HUES6 (cell line): ENCODE measurements at regions not wholly inside any gene's neighbourhood (a gene's known extent, or its start where the extent isn't known, plus 50 kb on each side); places are given as distances from the start of the nearest gene placed in this dataset.

Experiments
- H3K27ac ChIP-seq: 2 replicates; pipeline ENCODE4 v1.7.0; 2013; ENCODE audit warnings: low read depth, mild to moderate bottlenecking, low read length, inconsistent platforms
- H3K27me3 ChIP-seq: 2 replicates; pipeline ENCODE4 v1.6.1; 2013; ENCODE audit warnings: low read length; ENCODE audit not compliant: control insufficient read depth, insufficient read depth
- H3K36me3 ChIP-seq: 2 replicates; pipeline ENCODE4 v1.6.1; 2013; ENCODE audit warnings: low read length; ENCODE audit not compliant: control insufficient read depth, insufficient read depth
- H3K4me1 ChIP-seq: 2 replicates; pipeline ENCODE4 v1.6.1; 2013; ENCODE audit warnings: low read length; ENCODE audit not compliant: control insufficient read depth, insufficient read depth
- H3K4me3 ChIP-seq: 2 replicates; pipeline ENCODE4 v1.5.1; 2013; ENCODE audit warnings: low read depth, low read length
- H3K9ac ChIP-seq: one replicate; pipeline ENCODE4 v1.6.1; 2013; ENCODE audit warnings: mild to moderate bottlenecking, low read length
- H3K9me3 ChIP-seq: 2 replicates; pipeline ENCODE4 v1.6.1; 2013; ENCODE audit warnings: low read depth, low read length; ENCODE audit not compliant: control insufficient read depth, insufficient read depth

- no peak overlapping the region for H3K4me3 ChIP-seq
- H3K36me3 ChIP-seq: no peaks in the 10 kb centered on the region
- no peak overlapping the region for H3K9ac ChIP-seq
- no peak overlapping the region for H3K27ac ChIP-seq
- H3K4me1 ChIP-seq: peaks cover 10% of the 10 kb centered on the region
- no peaks in the 10 kb centered on the region for H3K27me3 ChIP-seq
- peaks cover 1% of the 10 kb centered on the region; the same call in 1 of the 2 replicates for H3K9me3 ChIP-seq
These were observed 53.9 kb downstream of the OTOR start for GRCh38 chr20:16801919-16802651.

GRCh38 chr20:16802652-16802935 is 54.4 kb downstream of the OTOR start:
- Histone ChIP-seq H3K36me3 (no peaks in the 10 kb centered on the region), H3K4me1 (peaks cover 10% of the 10 kb centered on the region), H3K27me3 (no peaks in the 10 kb centered on the region), H3K27ac (no peak overlapping the region), H3K9me3 (peaks cover 6% of the 10 kb centered on the region), H3K4me3 (no peak overlapping the region), H3K9ac (no peak overlapping the region)

- Histone ChIP-seq H3K4me3 (no peak overlapping the region), H3K4me1 (peaks cover 10% of the 10 kb centered on the region), H3K36me3 (no peaks in the 10 kb centered on the region), H3K9ac (no peak overlapping the region), H3K27me3 (no peaks in the 10 kb centered on the region), H3K27ac (no peak overlapping the region), H3K9me3 (peaks cover 6% of the 10 kb centered on the region)
These were observed 56.0 kb downstream of the OTOR start for GRCh38 chr20:16803965-16804792.

- Histone ChIP-seq H3K9ac (no peak overlapping the region), H3K4me3 (no peak overlapping the region), H3K27ac (no peak overlapping the region), H3K4me1 (peaks cover 10% of the 10 kb centered on the region), H3K27me3 (no peaks in the 10 kb centered on the region), H3K9me3 (peaks cover 6% of the 10 kb centered on the region), H3K36me3 (no peaks in the 10 kb centered on the region)
These were observed 56.6 kb downstream of the OTOR start for GRCh38 chr20:16804793-16805187.

DNA sequence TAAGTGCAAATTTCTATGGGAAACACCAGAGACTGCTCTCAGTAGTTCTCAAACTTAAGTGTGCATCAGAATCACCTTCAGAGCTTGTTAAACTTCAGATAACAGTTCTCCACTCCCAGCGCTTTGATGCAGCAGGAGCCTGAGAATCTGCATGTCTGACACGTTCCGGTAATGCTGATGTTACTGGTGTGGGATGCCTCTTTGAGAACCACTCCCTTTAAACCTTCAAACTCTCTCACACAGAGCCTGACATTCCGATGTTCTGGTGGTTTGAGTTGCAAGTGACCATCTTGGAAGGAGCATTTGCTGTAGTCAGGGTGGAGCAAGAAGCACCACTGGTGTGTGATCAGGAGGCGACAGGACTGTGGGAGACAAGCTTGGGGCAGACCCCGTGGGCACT is 57.9 kb downstream of the OTOR start:
- Histone ChIP-seq H3K9ac (no peak overlapping the region), H3K27me3 (no peaks in the 10 kb centered on the region), H3K36me3 (no peaks in the 10 kb centered on the region), H3K27ac (no peak overlapping the region), H3K4me3 (no peak overlapping the region), H3K4me1 (peaks cover 10% of the 10 kb centered on the region), H3K9me3 (peaks cover 6% of the 10 kb centered on the region)

DNA sequence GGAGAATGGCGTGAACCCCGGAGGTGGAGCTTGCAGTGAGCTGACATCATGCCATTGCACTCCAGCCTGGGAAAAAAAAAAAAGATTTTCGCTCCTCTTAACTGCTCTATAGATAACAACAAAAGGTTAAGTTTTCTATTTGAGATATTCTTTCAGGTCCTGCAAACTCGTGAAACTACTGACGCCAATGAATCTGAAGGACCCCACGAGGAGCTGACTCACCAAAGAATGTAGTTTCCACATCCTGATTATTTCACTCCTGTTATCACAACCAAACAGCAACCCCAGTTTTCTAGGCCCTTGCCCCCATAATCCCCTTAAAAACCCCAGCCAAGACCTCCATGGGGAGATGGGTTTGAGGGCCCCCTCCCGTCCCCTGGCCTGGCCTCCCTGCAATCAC is 58.7 kb downstream of the OTOR start:
- peaks cover 6% of the 10 kb centered on the region for H3K9me3 ChIP-seq
- no peaks in the 10 kb centered on the region for H3K36me3 ChIP-seq
- H3K27ac ChIP-seq: no peak overlapping the region
- no peak overlapping the region for H3K4me3 ChIP-seq
- H3K27me3 ChIP-seq: no peaks in the 10 kb centered on the region
- no peak overlapping the region for H3K9ac ChIP-seq
- peaks cover 10% of the 10 kb centered on the region for H3K4me1 ChIP-seq

DNA sequence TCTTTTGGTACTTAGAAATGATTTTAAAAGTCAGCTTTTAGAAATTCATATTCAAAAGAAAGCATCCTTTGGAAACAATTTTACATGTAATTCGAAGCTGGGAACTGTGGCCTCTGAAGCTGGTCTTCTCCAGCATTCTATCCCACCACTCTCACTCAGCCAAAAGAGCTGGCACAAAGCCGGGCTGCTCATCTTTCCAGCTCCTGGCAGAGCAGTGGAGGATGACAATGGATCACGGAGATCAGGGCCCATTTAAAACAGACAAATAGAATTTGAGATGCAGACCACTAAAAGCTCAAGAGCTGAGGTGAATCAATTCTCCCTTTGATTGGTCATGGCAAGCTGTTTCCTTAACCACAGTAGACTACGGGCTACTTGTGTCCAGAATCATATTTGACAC is 60.6 kb downstream of the OTOR start:
- Histone ChIP-seq H3K36me3 (no peaks in the 10 kb centered on the region), H3K4me3 (no peak overlapping the region), H3K27me3 (no peaks in the 10 kb centered on the region), H3K9me3 (peaks cover 6% of the 10 kb centered on the region), H3K27ac (no peak overlapping the region), H3K4me1 (peaks cover 10% of the 10 kb centered on the region), H3K9ac (no peak overlapping the region)

GRCh38 chr20:16810216-16810615 is 62.1 kb downstream of the OTOR start:
- Histone ChIP-seq H3K27me3 (no peaks in the 10 kb centered on the region), H3K4me1 (peaks cover 4% of the 10 kb centered on the region), H3K9ac (no peak overlapping the region), H3K36me3 (no peaks in the 10 kb centered on the region), H3K27ac (no peak overlapping the region), H3K4me3 (no peak overlapping the region), H3K9me3 (peaks cover 6% of the 10 kb centered on the region)

DNA sequence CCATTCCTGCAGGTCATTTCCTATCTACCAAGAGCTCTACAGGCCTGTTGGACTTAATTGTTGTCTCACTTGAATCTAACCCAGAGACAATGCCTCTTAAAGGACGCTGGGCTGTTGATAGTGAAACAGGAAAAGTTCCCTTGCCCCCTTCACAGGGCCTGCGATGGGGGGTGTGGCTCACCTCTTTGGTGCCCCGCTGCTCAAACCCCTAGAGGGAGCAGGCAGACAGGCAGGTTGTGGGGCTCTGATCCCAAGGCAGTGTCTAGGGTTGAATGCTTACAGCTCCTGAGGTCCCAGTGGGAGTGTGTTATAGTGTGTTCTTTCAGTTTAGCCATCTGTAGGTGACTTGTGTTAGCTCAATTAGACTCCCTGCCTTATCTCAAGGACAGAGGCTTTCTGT is 68.0 kb downstream of the OTOR start:
- no peaks in the 10 kb centered on the region for H3K4me1 ChIP-seq
- H3K9me3 ChIP-seq: no peaks in the 10 kb centered on the region
- H3K36me3 ChIP-seq: no peaks in the 10 kb centered on the region
- no peak overlapping the region for H3K27ac ChIP-seq
- H3K4me3 ChIP-seq: no peak overlapping the region
- no peak overlapping the region for H3K9ac ChIP-seq
- no peaks in the 10 kb centered on the region for H3K27me3 ChIP-seq

DNA sequence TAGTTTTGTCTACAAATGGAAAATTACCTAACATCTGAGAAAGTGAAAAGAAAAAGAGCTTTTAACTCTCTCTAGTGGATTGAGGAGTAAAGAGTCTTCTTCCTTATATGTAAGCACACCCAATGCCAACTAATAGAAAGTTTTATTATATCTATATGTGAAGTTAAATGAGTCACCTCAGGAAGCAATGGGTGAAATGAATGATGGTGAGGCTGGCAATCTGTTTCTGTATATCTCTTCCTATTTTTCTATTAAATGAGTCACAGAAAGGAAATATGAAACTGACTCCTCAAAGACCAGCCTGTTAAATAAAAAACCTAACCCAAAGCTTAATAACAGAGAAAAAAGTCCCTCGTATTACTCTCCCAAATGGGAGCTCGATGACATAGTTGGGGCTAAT is 71.3 kb downstream of the OTOR start:
- Histone ChIP-seq H3K27ac (no peak overlapping the region), H3K9ac (no peak overlapping the region), H3K36me3 (no peaks in the 10 kb centered on the region), H3K4me3 (no peak overlapping the region), H3K4me1 (no peaks in the 10 kb centered on the region), H3K9me3 (peaks cover 11% of the 10 kb centered on the region; the same call in 1 of the 2 replicates), H3K27me3 (no peaks in the 10 kb centered on the region)

DNA sequence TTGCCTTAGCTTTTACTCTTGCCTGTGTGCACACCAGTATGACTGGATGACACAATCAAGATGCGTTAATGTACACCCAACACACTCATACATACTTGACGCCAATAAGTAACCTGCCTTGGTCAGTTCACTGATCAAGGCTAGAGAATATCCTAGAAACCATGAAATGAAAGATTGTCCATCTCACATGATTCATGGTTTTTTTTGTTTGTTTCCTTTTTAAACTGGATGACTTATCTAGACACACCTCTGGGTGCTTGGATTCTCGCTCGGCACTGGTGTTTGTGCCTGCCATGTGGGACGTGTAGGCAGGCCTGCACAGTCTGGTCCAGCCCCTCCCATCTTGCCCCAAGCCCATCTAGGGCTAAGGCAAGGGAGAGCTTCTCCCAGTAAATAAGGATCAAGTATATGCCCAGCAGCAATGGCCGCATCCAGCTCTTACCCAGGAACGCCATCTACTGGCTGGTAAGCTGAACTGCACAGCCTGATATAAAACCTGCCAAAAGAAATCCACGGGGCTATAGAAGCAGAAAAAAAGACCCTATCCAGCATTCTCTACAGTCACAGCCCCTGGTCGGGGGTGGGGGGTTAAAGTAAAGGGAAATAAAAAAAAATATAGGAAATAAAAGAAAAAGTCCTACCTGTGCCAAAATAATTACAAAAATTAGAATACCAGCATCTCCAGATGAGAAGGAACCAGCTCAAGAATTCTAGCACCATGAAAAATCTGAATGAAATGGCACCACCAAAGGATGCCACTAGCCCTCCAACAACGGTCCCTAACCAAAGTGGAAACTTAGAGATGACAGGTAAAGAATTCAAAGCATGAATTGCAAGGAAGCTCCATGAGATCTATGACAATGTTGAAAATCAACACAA is 73.3 kb downstream of the OTOR start:
- H3K9ac ChIP-seq: no peak overlapping the region
- H3K27ac ChIP-seq: no peak overlapping the region
- H3K4me3 ChIP-seq: no peak overlapping the region
- H3K36me3 ChIP-seq: no peaks in the 10 kb centered on the region
- H3K9me3 ChIP-seq: peaks cover 11% of the 10 kb centered on the region; the same call in 1 of the 2 replicates
- no peaks in the 10 kb centered on the region for H3K4me1 ChIP-seq
- H3K27me3 ChIP-seq: no peaks in the 10 kb centered on the region
